COLO668 (cell line): ENCODE measurements at regions not wholly inside any gene's neighbourhood (a gene's known extent, or its start where the extent isn't known, plus 50 kb on each side); places are given as distances from the start of the nearest gene placed in this dataset.
"Not testable (repeated sequence)": the region's sequence is repeated elsewhere in the genome, so short reads cannot be mapped to it uniquely, and the experiment has no call there.

Experiments
- DNase-seq: peaks from one replicate; lab custom pipeline; 2025; ENCODE audit not compliant: unreplicated experiment; lab: John Stamatoyannopoulos, UW

GRCh38 chr1:149157409-149157808 lies 54.1 kb upstream of the NBPF9 start:
- DNase-seq = not testable (repeated sequence)

- DNase-seq = not testable (repeated sequence)
These were observed 55.0 kb upstream of the NBPF9 start for GRCh38 chr1:149158308-149158707.

- DNase-seq = not testable (repeated sequence)
These were observed 59.7 kb upstream of the NBPF9 start for GRCh38 chr1:149163063-149163444.

- DNase-seq = not testable (repeated sequence)
These were observed 71.4 kb upstream of the NBPF9 start for GRCh38 chr1:149174765-149175164.

- DNase-seq = not testable (repeated sequence)
These were observed 72.5 kb upstream of the NBPF9 start for GRCh38 chr1:149175812-149176211.

GRCh38 chr1:149176453-149177316 lies 73.3 kb upstream of the NBPF9 start:
- peak; percentile 73 for DNase-seq

- DNase-seq = not testable (repeated sequence)
These were observed 87.4 kb upstream of the NBPF9 start for GRCh38 chr1:149190742-149191141.

- DNase-seq = not testable (repeated sequence)
These were observed 93.3 kb upstream of the NBPF9 start for GRCh38 chr1:149196651-149197050.

GRCh38 chr1:149200567-149200966 lies 97.2 kb upstream of the NBPF9 start:
- DNase-seq = not testable (repeated sequence)

- not testable (repeated sequence) for DNase-seq
These were observed 98.9 kb upstream of the NBPF9 start for GRCh38 chr1:149202283-149202682.

GRCh38 chr1:149204396-149204795 lies 101.0 kb upstream of the NBPF9 start:
- not testable (repeated sequence) for DNase-seq

GRCh38 chr1:149208836-149209235 lies 105.5 kb upstream of the NBPF9 start:
- DNase-seq = not testable (repeated sequence)

GRCh38 chr1:149211757-149212420 lies 108.5 kb upstream of the NBPF9 start:
- not testable (repeated sequence) for DNase-seq

- not testable (repeated sequence) for DNase-seq
These were observed 109.6 kb upstream of the NBPF9 start for GRCh38 chr1:149212946-149213345.

GRCh38 chr1:149213673-149214072 lies 110.3 kb upstream of the NBPF9 start:
- DNase-seq = not testable (repeated sequence)

GRCh38 chr1:149218080-149218988 lies 115.0 kb upstream of the NBPF9 start:
- not testable (repeated sequence) for DNase-seq

GRCh38 chr1:149219539-149219938 lies 116.2 kb upstream of the NBPF9 start:
- not testable (repeated sequence) for DNase-seq

- DNase-seq = not testable (repeated sequence)
These were observed 117.2 kb upstream of the NBPF9 start for GRCh38 chr1:149220463-149221074.

- DNase-seq = not testable (repeated sequence)
These were observed 124.7 kb upstream of the NBPF9 start for GRCh38 chr1:149227933-149228665.
